OCI-LY7 (cell line): ENCODE measurements at regions not wholly inside any gene's neighbourhood (a gene's known extent, or its start where the extent isn't known, plus 50 kb on each side); places are given as distances from the start of the nearest gene placed in this dataset.

Source experiments
- CTCF ChIP-seq: fragments of 200-600 bp; sonication (generic); conservative IDR thresholded peaks from 2 replicates; pipeline ENCODE4 v1.5.1; 2014; ENCODE audit warnings: mild to moderate bottlenecking, antibody characterized with exemption, low read length, moderate library complexity, mixed read lengths
- EZH2phosphoT487 ChIP-seq: fragments of 200-600 bp; sonication (generic); IDR thresholded peaks from 2 replicates; pipeline ENCODE4 v1.6.1; 2018; ENCODE audit warnings: low read depth, borderline replicate concordance, mild to moderate bottlenecking, mixed run types, antibody characterized with exemption, low read length, moderate library complexity, mixed read lengths

GRCh38 chr18:44598514-44598913, 82.2 kb upstream of the SETBP1 start:
- 0 out of 2 replicates have a peak, but pooled peaks have one; percentile 14 for TF ChIP-seq CTCF
- TF ChIP-seq EZH2phosphoT487 = no peak
